H9 (cell line): ENCODE measurements at regions not wholly inside any gene's neighbourhood (a gene's known extent, or its start where the extent isn't known, plus 50 kb on each side); places are given as distances from the start of the nearest gene placed in this dataset.

Experiments
- DNase-seq: peaks from one replicate; pipeline ENCODE4 v3.0.0-alpha.2; 2017
- H2AFZ ChIP-seq: one replicate; pipeline ENCODE4 v1.6.1; 2013; ENCODE audit warnings: mild to moderate bottlenecking, low read length, control low read depth, moderate library complexity
- H2AK5ac ChIP-seq: 2 replicates; pipeline ENCODE4 v1.6.1; 2013; ENCODE audit warnings: low read length, control low read depth, mixed read lengths; ENCODE audit not compliant: insufficient read length
- H2BK120ac ChIP-seq: one replicate; pipeline ENCODE4 v1.6.1; 2013; ENCODE audit warnings: low read depth, mild to moderate bottlenecking, low read length, control low read depth, inconsistent platforms; ENCODE audit not compliant: poor library complexity, severe bottlenecking
- H2BK12ac ChIP-seq: 2 replicates; pipeline ENCODE4 v1.6.1; 2013; ENCODE audit warnings: low read length, control low read depth, mixed read lengths, low read depth; ENCODE audit not compliant: insufficient read length
- H2BK15ac ChIP-seq: 2 replicates; pipeline ENCODE4 v1.6.1; 2013; ENCODE audit warnings: low read depth, low read length, control low read depth
- H2BK20ac ChIP-seq: one replicate; pipeline ENCODE4 v1.6.1; 2013; ENCODE audit warnings: low read depth, mild to moderate bottlenecking, low read length, control low read depth, inconsistent platforms; ENCODE audit not compliant: poor library complexity, severe bottlenecking
- H2BK5ac ChIP-seq: 2 replicates; pipeline ENCODE4 v1.6.1; 2013; ENCODE audit warnings: low read length, control low read depth, mixed read lengths; ENCODE audit not compliant: insufficient read length
- H3K14ac ChIP-seq: 2 replicates; pipeline ENCODE4 v1.6.1; 2013; ENCODE audit warnings: low read length, control low read depth; ENCODE audit not compliant: insufficient read depth
- H3K18ac ChIP-seq: 2 replicates; pipeline ENCODE4 v1.6.1; 2013; ENCODE audit warnings: low read depth, mild to moderate bottlenecking, mixed read lengths, low read length, control low read depth; ENCODE audit not compliant: insufficient read length
- H3K23ac ChIP-seq: 2 replicates; pipeline ENCODE4 v1.6.1; 2013; ENCODE audit warnings: low read length, control low read depth, mixed read lengths, low read depth; ENCODE audit not compliant: insufficient read length
- H3K23me2 ChIP-seq: 2 replicates; pipeline ENCODE4 v1.6.1; 2013; ENCODE audit warnings: low read depth, mild to moderate bottlenecking, mixed read lengths, low read length, control low read depth; ENCODE audit not compliant: insufficient read length, poor library complexity, severe bottlenecking
- H3K27ac ChIP-seq: 2 replicates; pipeline ENCODE4 v1.5.1; 2013; ENCODE audit warnings: low read length, control low read depth, mixed read lengths, low read depth; ENCODE audit not compliant: insufficient read length
- H3K27me3 ChIP-seq: 2 replicates; pipeline ENCODE4 v1.6.1; 2013; ENCODE audit warnings: low read length, control low read depth, inconsistent platforms; ENCODE audit not compliant: insufficient read depth
- H3K4ac ChIP-seq: 2 replicates; pipeline ENCODE4 v1.6.1; 2013; ENCODE audit warnings: low read depth, mild to moderate bottlenecking, control low read depth, inconsistent platforms, low read length, moderate library complexity
- H3K4me1 ChIP-seq: 2 replicates; pipeline ENCODE4 v1.6.1; 2013; ENCODE audit warnings: low read length, control low read depth, inconsistent platforms; ENCODE audit not compliant: insufficient read depth
- H3K4me2 ChIP-seq: 2 replicates; pipeline ENCODE4 v1.6.1; 2013; ENCODE audit warnings: low read length, control low read depth, mixed read lengths; ENCODE audit not compliant: insufficient read length, insufficient read depth
- H3K56ac ChIP-seq: 2 replicates; pipeline ENCODE4 v1.6.1; 2013; ENCODE audit warnings: low read depth, mild to moderate bottlenecking, mixed read lengths, low read length, control low read depth; ENCODE audit not compliant: insufficient read length
- H3K79me1 ChIP-seq: 2 replicates; pipeline ENCODE4 v1.6.1; 2013; ENCODE audit warnings: low read depth, mild to moderate bottlenecking, moderate library complexity, low read length, control low read depth, inconsistent platforms; ENCODE audit not compliant: insufficient read depth, poor library complexity, severe bottlenecking
- H3K79me2 ChIP-seq: 2 replicates; pipeline ENCODE4 v1.6.1; 2013; ENCODE audit warnings: low read length, control low read depth, inconsistent platforms; ENCODE audit not compliant: insufficient read depth
- H3K9ac ChIP-seq: 2 replicates; pipeline ENCODE4 v1.6.1; 2013; ENCODE audit warnings: low read length, control low read depth, mixed read lengths; ENCODE audit not compliant: insufficient read length; ENCODE audit errors: extremely low read depth
- H3K9me3 ChIP-seq: one replicate; pipeline ENCODE4 v1.6.1; 2013; ENCODE audit warnings: low read depth, low read length, inconsistent platforms; ENCODE audit not compliant: control insufficient read depth
- H3T11ph ChIP-seq: one replicate; pipeline ENCODE4 v1.6.1; 2013; ENCODE audit warnings: mild to moderate bottlenecking, low read length, control low read depth, inconsistent platforms
- H4K20me1 ChIP-seq: one replicate; pipeline ENCODE4 v1.6.1; 2013; ENCODE audit not compliant: control insufficient read depth, insufficient read length, insufficient read depth
- H4K5ac ChIP-seq: 2 replicates; pipeline ENCODE4 v1.6.1; 2013; ENCODE audit warnings: low read depth, mild to moderate bottlenecking, mixed read lengths, low read length, control low read depth; ENCODE audit not compliant: insufficient read length
- H4K8ac ChIP-seq: replicated peaks from 2 replicates; pipeline ENCODE4 v1.6.1; 2013; ENCODE audit warnings: low read length, control low read depth, mixed read lengths, low read depth; ENCODE audit not compliant: insufficient read length
- H4K91ac ChIP-seq: 2 replicates; pipeline ENCODE4 v1.6.1; 2013; ENCODE audit warnings: low read depth, mild to moderate bottlenecking, moderate library complexity, mixed read lengths, low read length, control low read depth; ENCODE audit not compliant: insufficient read length
- H3K27ac Mint-ChIP-seq, 3 experiments: 2 replicates in 2 of 3; 3 replicates in 1 of 3; pipeline ENCODE4 v1.8.0; 2020 to 2021; ENCODE audit warnings: mixed read lengths in 3 of 3, mild to moderate bottlenecking in 1 of 3, moderate library complexity in 1 of 3
- H3K27me3 Mint-ChIP-seq: 2 replicates; pipeline ENCODE4 v1.8.0; 2021; ENCODE audit warnings: low read depth, mild to moderate bottlenecking, moderate library complexity, mixed read lengths
- H3K36me3 Mint-ChIP-seq, 3 experiments: 2 replicates in 2 of 3; 3 replicates in 1 of 3; pipeline ENCODE4 v1.8.0; 2020 to 2021; ENCODE audit warnings: low read depth in 3 of 3, mixed read lengths in 3 of 3; ENCODE audit not compliant: insufficient read depth in 1 of 3
- H3K4me1 Mint-ChIP-seq, 2 experiments: 2 replicates each; pipeline ENCODE4 v1.8.0; 2020; ENCODE audit warnings: mixed read lengths in 2 of 2
- H3K4me3 Mint-ChIP-seq, 2 experiments: 2 replicates in 1 of 2; 3 replicates in 1 of 2; pipeline ENCODE4 v1.8.0; 2020 to 2021; ENCODE audit warnings: mild to moderate bottlenecking in 2 of 2, mixed read lengths in 2 of 2, moderate library complexity in 1 of 2
- H3K9me3 Mint-ChIP-seq, 2 experiments: 2 replicates in 1 of 2; 3 replicates in 1 of 2; pipeline ENCODE4 v1.8.0; 2020; ENCODE audit warnings: mild to moderate bottlenecking in 2 of 2, mixed read lengths in 2 of 2, moderate library complexity in 1 of 2
- CTCF ChIP-seq: fragments of 200-600 bp; sonication (generic); conservative IDR thresholded peaks from 3 replicates; pipeline ENCODE4 v1.8.0; 2021; ENCODE audit warnings: antibody characterized with exemption, mild to moderate bottlenecking
- WGBS: extraction: QIAGEN DNeasy Blood & Tissue Kit; methylation state at CpG from one replicate; pipeline ENCODE4 v1.1.7; 2013; ENCODE audit warnings: missing lambda C conversion rate, low lambda C conversion rate, mixed read lengths; ENCODE audit not compliant: insufficient read length; ENCODE audit errors: extremely low coverage; 5-methylcytosine and 5-hydroxymethylcytosine counted together

- no peaks in the 10 kb centered on the region for H3K4me1 ChIP-seq
- no peak overlapping the region for H3K4me2 ChIP-seq
- Mint-ChIP-seq H3K36me3 (no peaks in the 10 kb centered on the region), H3K27me3 (no peaks in the 10 kb centered on the region), H3K9me3 (no peaks in the 10 kb centered on the region), H3K4me1 (peaks cover 3% of the 10 kb centered on the region in 2 experiments; a peak in 2 of 4 replicates), H3K27ac (no peak overlapping the region), H3K4me3 (no peak overlapping the region)
- no peak overlapping the region for H3K27ac ChIP-seq
- H2BK15ac ChIP-seq = no peak overlapping the region
- no peak overlapping the region for H3K23ac ChIP-seq
- no peak overlapping the region for H2BK5ac ChIP-seq
- no peaks in the 10 kb centered on the region for H3K23me2 ChIP-seq
- H2AK5ac ChIP-seq = no peak overlapping the region
- no peak overlapping the region for H3T11ph ChIP-seq
- no peak for DNase-seq
- H4K8ac ChIP-seq = no peak overlapping the region
- no peak overlapping the region for H2BK20ac ChIP-seq
- no peaks in the 10 kb centered on the region for H4K20me1 ChIP-seq
- H4K5ac ChIP-seq = no peak overlapping the region
- H3K4ac ChIP-seq = no peak overlapping the region
- H3K9ac ChIP-seq = no peak overlapping the region
- H3K79me1 ChIP-seq = no peaks in the 10 kb centered on the region
- H3K79me2 ChIP-seq = no peaks in the 10 kb centered on the region
- H3K9me3 ChIP-seq = no peaks in the 10 kb centered on the region
- no peak for TF ChIP-seq CTCF
- H2BK120ac ChIP-seq = no peak overlapping the region
- H3K56ac ChIP-seq = no peak overlapping the region
- H3K18ac ChIP-seq = no peak overlapping the region
- H2AFZ ChIP-seq = no peak overlapping the region
- no CpG with 5 or more reads among the region's 1 CpG for WGBS
- H3K27me3 ChIP-seq = no peaks in the 10 kb centered on the region
- no peak overlapping the region for H4K91ac ChIP-seq
- no peak overlapping the region for H3K14ac ChIP-seq
- H2BK12ac ChIP-seq = no peak overlapping the region
These were observed 287.0 kb upstream of the ZC3H15 start for GRCh38 chr2:186199029-186199428.
